ENCODE measurements at regions not wholly inside any gene's neighbourhood (a gene's known extent, or its start where the extent isn't known, plus 50 kb on each side); places are given as distances from the start of the nearest gene placed in this dataset.
A peak's percentile ranks its signal among the peaks of the same experiment; 100 is the strongest.

DNA sequence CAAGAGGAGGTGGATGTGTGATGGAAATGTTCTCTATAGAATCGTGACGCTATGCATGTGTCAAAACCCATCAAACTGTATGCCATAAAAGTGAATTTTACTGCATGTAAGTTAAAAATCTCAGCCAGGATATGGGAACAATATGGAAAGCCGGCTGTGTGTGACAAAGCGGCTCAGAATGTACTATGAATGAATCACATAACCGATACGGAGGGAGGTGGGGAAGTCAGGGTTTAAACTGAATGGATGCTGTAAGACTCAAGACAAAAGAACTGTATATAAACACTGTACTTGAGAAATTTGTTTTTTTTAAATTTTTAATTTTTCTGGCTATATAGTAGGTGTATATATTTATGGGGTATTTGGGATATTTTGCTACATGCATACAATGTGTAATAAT is 111.6 kb upstream of the PDE4B start:
- ATAC-seq (no peak), DNase-seq (ENCODE audit: low spot score) (no peak)
- no peak for TF ChIP-seq ZNF114 (CRISPR knock-in tag; IDR thresholded peaks at IDR 0.05)
- no peak for TF ChIP-seq ZNF331 (CRISPR knock-in tag; IDR thresholded peaks at IDR 0.05; ENCODE audit: low read depth)
- Mint-ChIP-seq H3K4me3 (no peak overlapping the region), H3K27ac (no peak overlapping the region), H3K4me1 (no peaks in the 10 kb centered on the region), H3K9me3 (peaks cover 15% of the 10 kb centered on the region), H3K27me3 (ENCODE audit: insufficient read depth, low read depth, poor library complexity) (no peaks in the 10 kb centered on the region), H3K36me3 (ENCODE audit: low read depth) (peaks cover under 1% of the 10 kb centered on the region; the same call in 2 of the 3 replicates)
- Histone ChIP-seq H3K27me3 (ENCODE audit: insufficient read depth) (no peaks in the 10 kb centered on the region), H4K20me1 (replicated peaks; ENCODE audit: insufficient read depth) (no peaks in the 10 kb centered on the region), H3K36me3 (ENCODE audit: insufficient read depth) (no peaks in the 10 kb centered on the region; the same call in 1 of the 2 replicates), H3K4me3 (no peak overlapping the region), H3F3A (replicated peaks; ENCODE audit: low read depth) (no peaks in the 10 kb centered on the region), H2AFZ (no peak overlapping the region), H3K4me1 (ENCODE audit: insufficient read depth) (no peaks in the 10 kb centered on the region), H3K4me2 (no peak overlapping the region), H3K9me2 (ENCODE audit: insufficient read depth) (no peaks in the 10 kb centered on the region), H3K79me2 (replicated peaks; ENCODE audit: insufficient read depth) (no peaks in the 10 kb centered on the region), H3K27ac (ENCODE audit: low read depth) (no peak overlapping the region)

DNA sequence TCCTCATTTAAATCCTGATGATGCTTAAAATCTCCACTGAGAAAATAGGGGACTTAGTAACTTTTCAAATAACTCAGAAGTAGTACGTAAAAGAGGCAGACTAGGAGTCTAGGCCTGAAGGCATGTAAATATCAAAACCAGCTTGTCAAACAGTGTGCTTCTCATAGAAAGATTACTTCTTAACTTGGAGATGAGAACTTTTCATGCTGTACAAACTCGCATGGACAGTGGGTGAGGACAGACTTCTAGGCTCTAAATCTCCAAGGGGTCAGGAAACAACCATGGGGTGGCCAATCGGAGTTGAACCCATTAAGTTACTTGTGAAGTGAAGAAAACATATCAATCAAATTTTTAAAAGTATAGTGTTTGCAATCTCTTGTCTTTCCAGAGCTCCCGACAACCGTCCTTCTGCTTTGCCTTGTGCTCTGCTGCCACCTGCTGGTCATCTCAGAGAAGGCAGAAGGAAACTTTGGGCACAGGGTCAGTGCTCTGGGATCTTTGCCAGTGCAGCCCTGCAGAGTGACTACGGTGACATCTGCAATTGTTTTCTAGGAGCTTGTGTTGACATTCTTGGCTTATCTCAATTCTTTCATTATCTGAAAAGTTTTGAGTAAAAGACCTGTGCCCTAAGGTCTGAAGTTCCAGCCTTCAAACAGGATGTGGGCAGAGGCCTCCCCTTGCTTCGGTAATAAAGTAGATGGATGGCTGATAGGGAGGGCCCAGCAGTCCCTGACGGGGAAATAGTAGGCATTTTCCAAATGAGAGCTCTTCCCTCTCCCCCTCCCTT is 105.1 kb upstream of the PDE4B start:
- H2AFZ ChIP-seq, result peak overlapping the region; percentile 38; the same call in 1 of the 2 replicates
- peak; percentile 96 for ATAC-seq
- DNase-seq (ENCODE audit: low spot score), result peak; percentile 80
- H4K20me1 ChIP-seq (replicated peaks; ENCODE audit: insufficient read depth), result no peaks in the 10 kb centered on the region; the same call in 1 of the 2 replicates
- H3K36me3 Mint-ChIP-seq (ENCODE audit: low read depth), result peaks cover 10% of the 10 kb centered on the region
- no peak overlapping the region for H3K27ac Mint-ChIP-seq
- peaks cover 8% of the 10 kb centered on the region for H3K27me3 Mint-ChIP-seq (ENCODE audit: insufficient read depth, low read depth, poor library complexity)
- H3K27me3 ChIP-seq (ENCODE audit: insufficient read depth), result no peaks in the 10 kb centered on the region
- H3K9me2 ChIP-seq (ENCODE audit: insufficient read depth), result no peaks in the 10 kb centered on the region
- no peak overlapping the region for H3K4me3 ChIP-seq
- H3K27ac ChIP-seq (ENCODE audit: low read depth), result no peak overlapping the region
- no peak overlapping the region for H3K4me2 ChIP-seq
- TF ChIP-seq STAT1 (IDR thresholded peaks at IDR 0.05; ENCODE audit: unreplicated experiment), result no peak
- TF ChIP-seq NANOG (IDR thresholded peaks at IDR 0.05; ENCODE audit: borderline replicate concordance), result no peak
- TF ChIP-seq EZH2 (IDR thresholded peaks at IDR 0.05; ENCODE audit: low read depth, unreplicated experiment), result no peak
- TF ChIP-seq POLR2AphosphoS5 (IDR thresholded peaks at IDR 0.05; ENCODE audit: low read depth), result no peak
- TF ChIP-seq, protein P1, sequence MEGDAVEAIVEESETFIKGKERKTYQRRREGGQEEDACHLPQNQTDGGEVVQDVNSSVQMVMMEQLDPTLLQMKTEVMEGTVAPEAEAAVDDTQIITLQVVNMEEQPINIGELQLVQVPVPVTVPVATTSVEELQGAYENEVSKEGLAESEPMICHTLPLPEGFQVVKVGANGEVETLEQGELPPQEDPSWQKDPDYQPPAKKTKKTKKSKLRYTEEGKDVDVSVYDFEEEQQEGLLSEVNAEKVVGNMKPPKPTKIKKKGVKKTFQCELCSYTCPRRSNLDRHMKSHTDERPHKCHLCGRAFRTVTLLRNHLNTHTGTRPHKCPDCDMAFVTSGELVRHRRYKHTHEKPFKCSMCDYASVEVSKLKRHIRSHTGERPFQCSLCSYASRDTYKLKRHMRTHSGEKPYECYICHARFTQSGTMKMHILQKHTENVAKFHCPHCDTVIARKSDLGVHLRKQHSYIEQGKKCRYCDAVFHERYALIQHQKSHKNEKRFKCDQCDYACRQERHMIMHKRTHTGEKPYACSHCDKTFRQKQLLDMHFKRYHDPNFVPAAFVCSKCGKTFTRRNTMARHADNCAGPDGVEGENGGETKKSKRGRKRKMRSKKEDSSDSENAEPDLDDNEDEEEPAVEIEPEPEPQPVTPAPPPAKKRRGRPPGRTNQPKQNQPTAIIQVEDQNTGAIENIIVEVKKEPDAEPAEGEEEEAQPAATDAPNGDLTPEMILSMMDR (conservative IDR thresholded peaks at IDR 0.05; ENCODE audit: low read depth in 2 of 2), result peak; percentile 89 to 98
- TF ChIP-seq, protein P2, sequence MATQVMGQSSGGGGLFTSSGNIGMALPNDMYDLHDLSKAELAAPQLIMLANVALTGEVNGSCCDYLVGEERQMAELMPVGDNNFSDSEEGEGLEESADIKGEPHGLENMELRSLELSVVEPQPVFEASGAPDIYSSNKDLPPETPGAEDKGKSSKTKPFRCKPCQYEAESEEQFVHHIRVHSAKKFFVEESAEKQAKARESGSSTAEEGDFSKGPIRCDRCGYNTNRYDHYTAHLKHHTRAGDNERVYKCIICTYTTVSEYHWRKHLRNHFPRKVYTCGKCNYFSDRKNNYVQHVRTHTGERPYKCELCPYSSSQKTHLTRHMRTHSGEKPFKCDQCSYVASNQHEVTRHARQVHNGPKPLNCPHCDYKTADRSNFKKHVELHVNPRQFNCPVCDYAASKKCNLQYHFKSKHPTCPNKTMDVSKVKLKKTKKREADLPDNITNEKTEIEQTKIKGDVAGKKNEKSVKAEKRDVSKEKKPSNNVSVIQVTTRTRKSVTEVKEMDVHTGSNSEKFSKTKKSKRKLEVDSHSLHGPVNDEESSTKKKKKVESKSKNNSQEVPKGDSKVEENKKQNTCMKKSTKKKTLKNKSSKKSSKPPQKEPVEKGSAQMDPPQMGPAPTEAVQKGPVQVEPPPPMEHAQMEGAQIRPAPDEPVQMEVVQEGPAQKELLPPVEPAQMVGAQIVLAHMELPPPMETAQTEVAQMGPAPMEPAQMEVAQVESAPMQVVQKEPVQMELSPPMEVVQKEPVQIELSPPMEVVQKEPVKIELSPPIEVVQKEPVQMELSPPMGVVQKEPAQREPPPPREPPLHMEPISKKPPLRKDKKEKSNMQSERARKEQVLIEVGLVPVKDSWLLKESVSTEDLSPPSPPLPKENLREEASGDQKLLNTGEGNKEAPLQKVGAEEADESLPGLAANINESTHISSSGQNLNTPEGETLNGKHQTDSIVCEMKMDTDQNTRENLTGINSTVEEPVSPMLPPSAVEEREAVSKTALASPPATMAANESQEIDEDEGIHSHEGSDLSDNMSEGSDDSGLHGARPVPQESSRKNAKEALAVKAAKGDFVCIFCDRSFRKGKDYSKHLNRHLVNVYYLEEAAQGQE (IDR thresholded peaks at IDR 0.05; ENCODE audit: unreplicated experiment), result no peak
- no peaks in the 10 kb centered on the region for H3F3A ChIP-seq (replicated peaks; ENCODE audit: low read depth)
- peaks cover 6% of the 10 kb centered on the region; the same call in 2 of the 3 replicates for H3K4me1 Mint-ChIP-seq
- H3K9me3 Mint-ChIP-seq, result peaks cover 25% of the 10 kb centered on the region
- H3K79me2 ChIP-seq (replicated peaks; ENCODE audit: insufficient read depth), result no peaks in the 10 kb centered on the region
- H3K36me3 ChIP-seq (ENCODE audit: insufficient read depth), result no peaks in the 10 kb centered on the region; the same call in 1 of the 2 replicates
- H3K4me3 Mint-ChIP-seq, result no peak overlapping the region
- H3K4me1 ChIP-seq (ENCODE audit: insufficient read depth), result no peaks in the 10 kb centered on the region
